Sigmoid colon (tissue), 6 donors: ENCODE measurements at regions not wholly inside any gene's neighbourhood (a gene's known extent, or its start where the extent isn't known, plus 50 kb on each side); places are given as distances from the start of the nearest gene placed in this dataset.

Experiments
- DNase-seq: peaks from one replicate; pipeline ENCODE4 v3.0.0-alpha.2; 2019
- H3K27ac ChIP-seq, 4 donors: fragments of 200-600 bp; sonication (generic); one replicate each; pipeline ENCODE4 v1.5.1; 2016 to 2019; ENCODE audit warnings: mild to moderate bottlenecking in 1 of 4
- H3K27me3 ChIP-seq, 3 donors: fragments of 200-600 bp; sonication (generic); one replicate each; pipeline ENCODE4 v1.5.1; 2019; ENCODE audit warnings: mild to moderate bottlenecking in 1 of 3
- H3K36me3 ChIP-seq, 4 donors: fragments of 200-600 bp; sonication (generic); one replicate each; pipeline ENCODE4 v1.5.1; 2016 to 2019
- H3K4me1 ChIP-seq, 4 donors: fragments of 200-600 bp; sonication (generic); one replicate each; pipeline ENCODE4 v1.5.1; 2017 to 2019
- H3K4me3 ChIP-seq, 4 donors: fragments of 200-600 bp; sonication (generic); one replicate each; pipeline ENCODE4 v1.5.1; 2017 to 2019; ENCODE audit warnings: mild to moderate bottlenecking in 2 of 4, moderate library complexity in 1 of 4
- H3K9me3 ChIP-seq, 4 donors: fragments of 200-600 bp in 3 of 4; sonication (generic) in 3 of 4; one replicate each; pipeline versions ENCODE4 v1.5.1 to v1.6.1; 2013 to 2019
- EP300 ChIP-seq, 4 donors: sonication (generic); formaldehyde crosslinking; IDR thresholded peaks; one replicate each; pipeline ENCODE4 v1.6.1; 2017; ENCODE audit warnings: antibody characterized with exemption in 4 of 4
- POLR2A ChIP-seq, 2 donors: fragments of 450-650 bp; IDR thresholded peaks; one replicate each; pipeline ENCODE4 v1.6.1; 2016; ENCODE audit warnings: antibody characterized with exemption in 2 of 2, mild to moderate bottlenecking in 2 of 2, moderate library complexity in 2 of 2
- POLR2AphosphoS5 ChIP-seq, 4 donors: sonication (generic); formaldehyde crosslinking; IDR thresholded peaks; one replicate each; pipeline ENCODE4 v1.6.1; 2017; ENCODE audit warnings: antibody characterized with exemption in 4 of 4
- WGBS, 2 donors: extraction: QIAGEN DNeasy Blood & Tissue Kit; methylation state at CpG; one replicate each; pipeline ENCODE4 v1.1.7; 2013; 5-methylcytosine and 5-hydroxymethylcytosine counted together
- intact Hi-C: fragments of 100-400 bp; cut with DNase I; formaldehyde crosslinking; loops from one replicate; pipeline ENCODE4 v1.15.1; 2023
- TF ChIP-seq, protein P1 (sequence below), 4 experiments: fragments of 450-650 bp in 3 of 4; fragments of 200-600 bp in 1 of 4; IDR thresholded peaks; one replicate each; pipeline ENCODE4 v1.5.1; 2016 to 2019; ENCODE audit warnings: antibody characterized with exemption in 4 of 4, mild to moderate bottlenecking in 3 of 4, moderate library complexity in 2 of 4
- donor health status: healthy with polysubstance abuse.
- donor health status: healthy.

DNA sequence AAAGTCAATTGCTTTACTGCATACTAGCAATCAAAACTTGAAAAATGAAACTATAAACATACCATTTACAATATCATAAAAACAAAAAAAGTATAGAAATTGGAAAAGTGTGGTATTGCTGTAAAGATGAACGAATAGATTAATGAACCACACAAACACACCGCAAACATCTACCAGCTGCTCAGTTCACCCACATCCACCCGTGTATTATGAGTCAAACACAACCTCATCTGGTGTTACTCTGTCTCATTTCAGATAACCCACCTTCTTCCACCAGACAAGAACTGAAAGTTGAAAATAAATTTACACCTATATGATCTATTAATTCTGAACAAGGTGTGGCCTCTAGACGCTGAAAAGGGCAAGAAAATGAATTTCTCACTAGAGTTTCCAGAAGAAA is 53.3 kb downstream of the BLID start:
- no peak overlapping the region for H3K4me3 ChIP-seq
- 46 to 73% methylated on average over 4 of the region's 4 CpGs for WGBS, 2 donors
- no peak overlapping the region for H3K27ac ChIP-seq

DNA sequence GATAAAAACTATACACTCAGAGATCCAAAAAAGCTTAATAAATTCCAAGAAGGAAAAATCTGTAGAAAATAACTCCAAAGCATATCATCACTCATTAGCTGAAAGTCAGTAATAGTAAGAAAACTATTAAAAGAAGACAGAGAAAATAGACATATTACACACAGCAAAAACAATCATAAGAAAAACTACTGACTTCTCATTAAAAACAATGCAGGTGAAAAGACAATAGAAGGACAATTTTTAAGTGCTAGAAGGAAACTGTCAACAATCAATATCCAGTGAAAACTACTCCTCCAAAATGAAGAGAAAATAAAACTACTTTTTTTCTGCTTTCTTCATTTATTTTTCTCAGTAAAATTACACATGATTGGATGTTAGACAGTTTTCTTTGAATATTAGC is 56.5 kb downstream of the BLID start:
- no peak for DNase-seq
- H3K27ac ChIP-seq = no peak overlapping the region
- H3K27me3 ChIP-seq = no peaks in the 10 kb centered on the region
- TF ChIP-seq POLR2AphosphoS5 (IDR thresholded peaks at IDR 0.05) (no peak), EP300 (IDR thresholded peaks at IDR 0.05) (no peak), POLR2A (IDR thresholded peaks at IDR 0.05) (no peak)
- TF ChIP-seq, protein P1, sequence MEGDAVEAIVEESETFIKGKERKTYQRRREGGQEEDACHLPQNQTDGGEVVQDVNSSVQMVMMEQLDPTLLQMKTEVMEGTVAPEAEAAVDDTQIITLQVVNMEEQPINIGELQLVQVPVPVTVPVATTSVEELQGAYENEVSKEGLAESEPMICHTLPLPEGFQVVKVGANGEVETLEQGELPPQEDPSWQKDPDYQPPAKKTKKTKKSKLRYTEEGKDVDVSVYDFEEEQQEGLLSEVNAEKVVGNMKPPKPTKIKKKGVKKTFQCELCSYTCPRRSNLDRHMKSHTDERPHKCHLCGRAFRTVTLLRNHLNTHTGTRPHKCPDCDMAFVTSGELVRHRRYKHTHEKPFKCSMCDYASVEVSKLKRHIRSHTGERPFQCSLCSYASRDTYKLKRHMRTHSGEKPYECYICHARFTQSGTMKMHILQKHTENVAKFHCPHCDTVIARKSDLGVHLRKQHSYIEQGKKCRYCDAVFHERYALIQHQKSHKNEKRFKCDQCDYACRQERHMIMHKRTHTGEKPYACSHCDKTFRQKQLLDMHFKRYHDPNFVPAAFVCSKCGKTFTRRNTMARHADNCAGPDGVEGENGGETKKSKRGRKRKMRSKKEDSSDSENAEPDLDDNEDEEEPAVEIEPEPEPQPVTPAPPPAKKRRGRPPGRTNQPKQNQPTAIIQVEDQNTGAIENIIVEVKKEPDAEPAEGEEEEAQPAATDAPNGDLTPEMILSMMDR (IDR thresholded peaks at IDR 0.05) = no peak
- H3K36me3 ChIP-seq = no peaks in the 10 kb centered on the region
- no peak overlapping the region for H3K4me3 ChIP-seq
- intact Hi-C loops = no loop called here
- H3K9me3 ChIP-seq = peaks cover 0 to 11% (median 0%) of the 10 kb centered on the region in 4 donors
- H3K4me1 ChIP-seq = no peaks in the 10 kb centered on the region

More for the DNA sequence above, 53.3 kb downstream of the BLID start:
- no peak for DNase-seq
- H3K27me3 ChIP-seq = no peaks in the 10 kb centered on the region
- TF ChIP-seq POLR2A (IDR thresholded peaks at IDR 0.05) (no peak), POLR2AphosphoS5 (IDR thresholded peaks at IDR 0.05) (no peak), EP300 (IDR thresholded peaks at IDR 0.05) (no peak)
- TF ChIP-seq, protein P1 (IDR thresholded peaks at IDR 0.05) = no peak
- intact Hi-C loops = no loop called here
- peaks cover 0 to 3% (median 0%) of the 10 kb centered on the region in 4 donors for H3K4me1 ChIP-seq
- H3K9me3 ChIP-seq = peaks cover 0 to 11% (median 0%) of the 10 kb centered on the region in 4 donors
- no peaks in the 10 kb centered on the region for H3K36me3 ChIP-seq

DNA sequence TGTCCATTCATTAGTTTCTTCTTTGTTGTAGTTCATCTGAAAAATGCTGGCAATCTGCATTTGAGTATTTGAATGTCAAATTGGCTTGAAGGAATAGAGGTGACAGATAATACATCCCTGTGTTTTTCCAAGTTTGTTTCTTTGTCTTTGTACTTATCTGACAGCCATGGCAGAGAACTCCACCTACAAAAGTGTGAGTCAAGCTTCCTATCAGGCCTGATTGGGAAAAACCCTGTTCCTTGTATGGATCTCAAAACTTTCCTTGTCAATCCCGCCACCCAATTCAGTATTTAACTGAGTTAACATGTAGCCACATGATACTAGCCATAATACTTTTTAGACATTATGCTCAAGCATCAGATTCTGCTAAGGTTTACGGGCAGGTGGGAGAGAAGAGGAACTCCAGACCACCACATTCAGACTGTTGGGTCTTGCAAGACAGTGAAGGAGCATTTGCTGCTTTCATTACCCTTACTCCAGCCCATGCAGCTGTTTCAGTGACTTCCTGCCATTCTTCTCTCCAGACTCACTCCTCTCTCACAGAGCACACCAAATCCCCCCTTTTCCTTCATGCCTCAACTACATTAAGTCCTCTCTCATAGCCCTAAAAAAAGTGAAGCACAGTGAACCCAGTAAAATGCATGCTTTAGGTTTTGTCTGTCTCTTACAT is 65.9 kb downstream of the BLID start:
- no peaks in the 10 kb centered on the region for H3K9me3 ChIP-seq
- H3K27me3 ChIP-seq = no peaks in the 10 kb centered on the region
- DNase-seq = no peak
- WGBS, 2 donors = 69 to 87% methylated on average over 2 of the region's 2 CpGs
- TF ChIP-seq POLR2A (IDR thresholded peaks at IDR 0.05) (no peak), POLR2AphosphoS5 (IDR thresholded peaks at IDR 0.05) (no peak), EP300 (IDR thresholded peaks at IDR 0.05) (no peak)
- TF ChIP-seq, protein P1 (IDR thresholded peaks at IDR 0.05) = no peak
- H3K4me1 ChIP-seq = no peaks in the 10 kb centered on the region
- H3K36me3 ChIP-seq = no peaks in the 10 kb centered on the region
- H3K4me3 ChIP-seq = no peak overlapping the region
- intact Hi-C loops = no loop called here
- no peak overlapping the region for H3K27ac ChIP-seq

- Histone ChIP-seq H3K4me1 (no peaks in the 10 kb centered on the region), H3K36me3 (no peaks in the 10 kb centered on the region), H3K27ac (no peak overlapping the region), H3K4me3 (no peak overlapping the region), H3K27me3 (no peaks in the 10 kb centered on the region), H3K9me3 (no peaks in the 10 kb centered on the region)
- WGBS, 2 donors = 80 to 83% methylated on average over 3 of the region's 3 CpGs
- TF ChIP-seq POLR2AphosphoS5 (IDR thresholded peaks at IDR 0.05) (no peak), EP300 (IDR thresholded peaks at IDR 0.05) (no peak), POLR2A (IDR thresholded peaks at IDR 0.05) (no peak)
- TF ChIP-seq, protein P1 (IDR thresholded peaks at IDR 0.05) = no peak
- intact Hi-C loops = no loop called here
- DNase-seq = no peak
Measured at GRCh38 chr11:122048401-122048800, 67.6 kb downstream of the BLID start.

- intact Hi-C loops = no loop called here
- DNase-seq = no peak
- Histone ChIP-seq H3K4me3 (no peak overlapping the region), H3K9me3 (no peaks in the 10 kb centered on the region), H3K27me3 (no peaks in the 10 kb centered on the region), H3K36me3 (no peaks in the 10 kb centered on the region), H3K4me1 (no peaks in the 10 kb centered on the region), H3K27ac (peak overlapping the region in 1 of 4 donors; percentile 44)
- WGBS, 2 donors = 81 to 88% methylated on average over 6 of the region's 6 CpGs
- no peak for TF ChIP-seq POLR2A (IDR thresholded peaks at IDR 0.05)
- no peak for TF ChIP-seq EP300 (IDR thresholded peaks at IDR 0.05)
- TF ChIP-seq, protein P1 (IDR thresholded peaks at IDR 0.05) = no peak
- no peak for TF ChIP-seq POLR2AphosphoS5 (IDR thresholded peaks at IDR 0.05)
Measured at GRCh38 chr11:122046846-122047245, 69.2 kb downstream of the BLID start.
